ENCODE measurements at regions not wholly inside any gene's neighbourhood (a gene's known extent, or its start where the extent isn't known, plus 50 kb on each side); places are given as distances from the start of the nearest gene placed in this dataset.

- DNase-seq (ENCODE audit: low read depth, low spot score), result no peak
These were observed 151.7 kb upstream of the TSHZ3 start for GRCh38 chr19:31500946-31501345.

- DNase-seq (ENCODE audit: low read depth, low spot score), result no peak
These were observed 152.4 kb upstream of the TSHZ3 start for GRCh38 chr19:31501427-31502195.

- DNase-seq (ENCODE audit: low read depth, low spot score), result no peak
These were observed 153.4 kb upstream of the TSHZ3 start for GRCh38 chr19:31502536-31503170.

- no peak for DNase-seq (ENCODE audit: low read depth, low spot score)
These were observed 154.0 kb upstream of the TSHZ3 start for GRCh38 chr19:31503211-31503610.

- DNase-seq (ENCODE audit: low read depth, low spot score), result no peak
These were observed 155.0 kb upstream of the TSHZ3 start for GRCh38 chr19:31504221-31504620.

- no peak for DNase-seq (ENCODE audit: low read depth, low spot score)
These were observed 156.3 kb upstream of the TSHZ3 start for GRCh38 chr19:31505596-31505910.

GRCh38 chr19:31506102-31506501 lies 156.9 kb upstream of the TSHZ3 start:
- no peak for DNase-seq (ENCODE audit: low read depth, low spot score)

- DNase-seq (ENCODE audit: low read depth, low spot score), result no peak
These were observed 161.4 kb upstream of the TSHZ3 start for GRCh38 chr19:31510635-31511034.

- no peak for DNase-seq (ENCODE audit: low read depth, low spot score)
These were observed 161.9 kb upstream of the TSHZ3 start for GRCh38 chr19:31511098-31511497.

- no peak for DNase-seq (ENCODE audit: low read depth, low spot score)
These were observed 162.5 kb upstream of the TSHZ3 start for GRCh38 chr19:31511696-31512095.

GRCh38 chr19:31512181-31512970 lies 163.1 kb upstream of the TSHZ3 start:
- DNase-seq (ENCODE audit: low read depth, low spot score), result no peak

- no peak for DNase-seq (ENCODE audit: low read depth, low spot score)
These were observed 164.6 kb upstream of the TSHZ3 start for GRCh38 chr19:31513841-31514240.

GRCh38 chr19:31515931-31516330 lies 166.7 kb upstream of the TSHZ3 start:
- no peak for DNase-seq (ENCODE audit: low read depth, low spot score)

GRCh38 chr19:31516756-31517155 lies 167.5 kb upstream of the TSHZ3 start:
- DNase-seq (ENCODE audit: low read depth, low spot score), result no peak

- DNase-seq (ENCODE audit: low read depth, low spot score), result no peak
These were observed 168.3 kb upstream of the TSHZ3 start for GRCh38 chr19:31517224-31518180.

- DNase-seq (ENCODE audit: low read depth, low spot score), result no peak
These were observed 169.2 kb upstream of the TSHZ3 start for GRCh38 chr19:31518216-31519020.

GRCh38 chr19:31519256-31519655 lies 170.0 kb upstream of the TSHZ3 start:
- no peak for DNase-seq (ENCODE audit: low read depth, low spot score)

GRCh38 chr19:31519908-31520307 lies 170.7 kb upstream of the TSHZ3 start:
- no peak for DNase-seq (ENCODE audit: low read depth, low spot score)

- no peak for DNase-seq (ENCODE audit: low read depth, low spot score)
These were observed 171.4 kb upstream of the TSHZ3 start for GRCh38 chr19:31520633-31521032.

- no peak for DNase-seq (ENCODE audit: low read depth, low spot score)
These were observed 176.4 kb upstream of the TSHZ3 start for GRCh38 chr19:31525610-31526147.

Data from pulmonary artery endothelial cell (primary cell).